ENCODE measurements at regions not wholly inside any gene's neighbourhood (a gene's known extent, or its start where the extent isn't known, plus 50 kb on each side); places are given as distances from the start of the nearest gene placed in this dataset.

GRCh38 chr10:43945094-43945730 lies 296.5 kb upstream of the ZNF32 start:
- no peak for DNase-seq

DNA sequence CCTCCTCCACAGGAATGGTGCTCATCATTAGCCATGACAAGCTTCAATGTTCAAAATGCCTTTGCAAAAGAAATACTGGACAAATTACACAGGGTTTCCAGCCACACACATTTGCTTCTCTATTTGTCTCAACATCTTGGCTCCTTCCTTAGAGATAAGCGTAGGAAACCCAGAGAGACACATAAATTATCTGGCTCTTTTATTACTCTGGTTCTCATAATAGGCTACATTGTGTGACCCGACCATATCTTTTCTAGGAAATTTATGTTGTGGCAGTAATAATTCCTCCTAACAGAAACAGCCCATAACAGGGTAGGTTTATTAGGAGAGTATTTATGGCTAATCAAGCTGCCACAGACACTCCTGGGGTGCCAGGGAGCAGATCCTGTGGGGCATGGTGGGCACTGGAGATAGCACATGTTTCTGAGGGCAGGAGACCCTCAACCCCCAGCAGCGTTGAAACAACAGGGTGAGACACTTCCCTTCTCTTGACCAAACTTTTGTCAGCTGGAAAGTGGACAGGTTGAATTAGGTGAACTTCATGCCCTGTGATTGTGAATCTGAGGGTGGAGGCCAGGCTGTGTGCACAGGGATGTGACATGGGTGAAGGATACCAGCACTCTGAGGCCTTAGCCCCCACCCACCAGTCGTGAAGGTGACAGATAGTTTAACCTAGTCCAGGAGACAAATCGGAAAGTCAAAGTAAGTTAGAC lies 295.9 kb upstream of the ZNF32 start:
- no peak for DNase-seq

DNA sequence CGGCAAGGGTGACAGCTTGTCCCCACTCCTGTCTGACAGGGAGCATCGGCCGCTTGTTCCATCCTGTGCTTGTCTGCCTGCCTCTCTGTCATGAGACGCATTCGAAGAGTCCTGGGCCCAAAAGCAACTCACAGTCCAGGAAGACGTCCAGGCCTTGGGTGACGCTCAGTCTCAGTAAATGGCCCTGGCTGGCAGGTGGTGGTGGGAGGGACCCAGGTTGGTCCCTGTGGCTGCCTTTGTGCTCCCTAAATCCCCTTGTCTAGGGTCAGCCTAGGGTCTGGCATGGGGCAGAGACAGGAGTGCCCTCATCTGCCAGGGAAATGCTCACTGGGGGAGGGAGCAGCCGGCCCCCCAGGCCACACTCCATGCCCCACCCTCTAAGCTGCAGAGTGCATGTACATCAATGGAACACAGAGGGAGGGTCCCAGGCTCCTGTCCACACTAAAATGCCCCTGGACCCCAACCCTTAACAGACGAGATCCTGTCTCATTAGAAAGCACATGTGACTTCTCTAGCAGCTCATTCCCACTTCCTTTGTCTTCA lies 295.2 kb upstream of the ZNF32 start:
- DNase-seq, result no peak

GRCh38 chr10:43943119-43943817 lies 294.6 kb upstream of the ZNF32 start:
- no peak for DNase-seq

GRCh38 chr10:43942096-43942850 lies 293.6 kb upstream of the ZNF32 start:
- no peak for DNase-seq

DNA sequence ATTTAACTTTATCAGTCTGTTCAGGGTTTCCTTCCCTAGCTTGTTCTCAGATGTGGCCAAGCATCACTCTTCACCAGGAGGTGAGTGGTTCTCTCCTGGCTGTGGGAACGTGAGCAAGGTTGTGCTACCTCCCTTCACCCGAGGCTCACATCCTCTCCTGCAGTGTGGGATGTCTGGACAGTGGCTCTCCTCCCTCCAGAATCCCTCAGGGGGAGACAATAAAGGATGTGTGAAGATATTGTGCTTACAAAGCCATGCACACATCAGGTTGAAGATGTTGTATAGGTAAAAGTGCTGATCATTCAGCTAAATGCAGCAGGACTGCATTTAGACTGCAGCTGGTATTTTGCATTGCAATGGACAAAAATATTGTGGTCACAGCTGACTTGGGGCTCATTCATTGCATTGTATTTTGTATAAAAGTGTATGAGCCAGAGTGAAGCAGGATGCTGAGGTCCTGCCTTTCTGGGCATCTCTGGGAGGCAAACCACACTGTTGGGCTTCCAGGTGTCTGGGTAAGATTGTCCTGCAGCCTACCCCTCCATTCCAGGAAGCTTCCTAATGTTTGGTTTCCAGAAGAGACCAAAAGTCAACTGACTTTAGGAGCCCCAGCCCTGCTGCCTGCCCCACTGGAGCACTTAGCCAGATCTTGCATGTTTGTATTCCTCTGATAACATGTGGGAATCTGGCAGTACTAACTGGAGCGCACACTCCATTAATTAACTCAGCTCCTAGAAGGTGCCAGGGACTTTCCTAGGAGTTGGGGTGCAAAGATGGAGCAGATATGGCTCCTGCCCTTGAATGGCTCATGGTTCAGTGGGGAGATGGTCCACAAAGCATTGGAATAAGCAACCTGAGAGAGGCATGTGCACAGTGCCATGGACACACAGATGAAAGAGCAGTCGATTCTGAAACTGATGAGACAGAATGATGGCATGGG lies 292.5 kb upstream of the ZNF32 start:
- no peak for DNase-seq

GRCh38 chr10:43939939-43940820 lies 291.5 kb upstream of the ZNF32 start:
- no peak for DNase-seq

GRCh38 chr10:43939389-43939938 lies 290.8 kb upstream of the ZNF32 start:
- no peak for DNase-seq

GRCh38 chr10:43938810-43939209 lies 290.1 kb upstream of the ZNF32 start:
- no peak for DNase-seq

- DNase-seq, result no peak
Observed at GRCh38 chr10:43931308-43931930, 282.7 kb upstream of the ZNF32 start.

GRCh38 chr10:43930777-43931176 lies 282.1 kb upstream of the ZNF32 start:
- no peak for DNase-seq

DNA sequence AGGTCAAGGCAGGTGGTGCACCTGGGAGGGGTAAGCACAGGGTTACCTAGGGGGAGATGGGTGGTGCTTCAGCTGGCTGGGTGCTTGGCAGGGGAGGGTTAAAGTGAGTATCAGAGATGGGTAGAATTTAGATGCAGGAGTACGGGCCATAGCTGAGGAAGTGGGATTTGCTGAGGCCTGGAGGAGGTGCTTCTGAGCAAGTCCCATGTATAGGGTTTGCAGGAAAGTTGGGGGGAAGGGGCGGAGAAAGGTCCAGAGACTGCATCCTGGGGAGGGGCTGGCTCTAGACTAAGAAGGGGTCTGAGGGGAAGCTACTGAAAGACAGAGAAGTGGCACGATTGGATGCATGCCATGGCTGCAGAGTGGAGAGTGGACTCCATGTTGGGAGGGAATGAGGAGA lies 281.6 kb upstream of the ZNF32 start:
- DNase-seq, result no peak

DNA sequence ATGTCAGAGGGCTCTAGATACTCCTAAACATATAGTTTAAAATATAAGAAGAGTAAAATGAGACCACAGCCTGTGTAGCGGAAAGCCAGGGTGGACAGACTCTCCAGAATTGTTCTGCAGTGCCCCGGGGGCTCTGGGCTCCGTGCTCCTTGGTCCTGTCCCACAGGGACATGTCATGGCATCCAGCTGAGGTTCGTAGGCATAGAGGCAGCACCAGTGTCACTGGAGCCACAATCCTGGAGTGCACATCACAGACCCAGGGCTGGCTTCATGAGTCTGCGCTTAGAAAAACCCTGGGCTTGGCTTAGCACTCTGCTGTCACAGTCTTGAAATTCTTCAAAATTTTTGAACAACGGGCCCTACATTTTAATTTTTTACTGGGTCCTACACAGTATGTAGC lies 280.4 kb upstream of the ZNF32 start:
- no peak for DNase-seq

GRCh38 chr10:43928425-43928968 lies 279.8 kb upstream of the ZNF32 start:
- DNase-seq, result no peak

DNA sequence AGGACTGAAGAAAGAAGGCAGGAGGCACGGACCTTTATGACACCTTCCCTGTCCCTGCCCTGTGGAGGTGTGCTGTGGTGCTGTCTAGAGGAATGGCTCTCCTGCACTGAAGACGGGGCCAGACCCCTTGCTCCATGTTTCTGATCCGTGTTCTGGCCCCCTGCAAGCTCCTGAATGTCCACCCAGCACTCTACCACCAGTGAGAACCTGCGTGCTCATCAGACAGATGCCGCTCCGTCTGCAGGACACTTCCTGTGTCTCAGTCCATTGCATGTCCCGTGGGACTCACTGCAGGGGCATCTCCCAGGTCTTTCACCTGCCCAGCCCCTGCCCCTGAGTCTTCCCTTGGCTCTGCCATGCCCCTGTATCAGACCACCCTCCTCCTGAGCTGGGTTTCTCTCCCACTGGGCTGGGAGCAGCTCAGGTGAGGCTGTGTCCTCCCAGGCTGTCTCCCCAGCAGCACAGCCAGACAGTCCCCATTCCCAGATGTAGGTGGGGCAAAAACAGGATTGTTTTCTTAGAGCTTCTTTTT lies 278.3 kb upstream of the ZNF32 start:
- DNase-seq, result no peak

DNA sequence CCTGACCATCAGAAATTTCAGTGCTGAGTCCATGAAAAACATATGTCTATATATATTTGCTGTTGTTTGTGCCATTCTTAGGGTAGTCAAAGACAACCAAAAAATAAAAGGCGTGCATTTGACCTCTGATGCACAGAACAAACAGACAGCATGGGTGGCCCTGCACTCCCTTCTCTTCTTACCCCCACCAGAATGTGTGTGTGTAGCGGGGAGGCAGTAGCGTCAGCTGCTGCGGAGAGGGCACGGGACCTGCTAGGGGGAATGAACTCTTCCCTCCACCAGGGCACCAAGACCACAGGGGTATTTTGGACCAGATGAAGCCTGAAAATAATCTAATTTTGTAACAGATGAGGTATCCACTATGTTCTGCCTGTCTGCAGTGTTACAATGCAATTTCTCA lies 277.7 kb upstream of the ZNF32 start:
- DNase-seq, result no peak

DNA sequence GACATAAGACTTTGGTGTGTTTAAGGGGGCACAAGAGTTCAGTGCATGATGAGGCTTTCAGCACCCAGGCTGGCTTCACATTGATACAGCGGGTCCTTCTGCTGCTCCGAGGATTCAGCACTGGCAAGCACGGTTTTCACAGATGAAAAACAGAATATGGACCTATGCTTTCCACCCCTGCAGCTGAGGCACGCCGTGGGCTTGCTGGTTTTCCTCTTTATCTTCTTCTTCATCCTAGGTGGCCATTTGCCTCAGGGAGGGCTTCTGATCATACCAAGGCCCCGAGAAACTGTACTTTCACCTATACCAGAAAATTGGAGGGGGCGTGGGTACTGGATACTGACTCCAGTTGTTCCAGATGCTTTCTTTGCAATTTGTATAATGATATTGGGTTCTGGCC lies 277.1 kb upstream of the ZNF32 start:
- DNase-seq, result no peak

GRCh38 chr10:43923328-43923727 lies 274.6 kb upstream of the ZNF32 start:
- no peak for DNase-seq

All from activated effector memory CD4-positive, alpha-beta T cell treated with Interleukin-2 at 50 U/mL for 16 hours (primary cell).